ENCODE measurements at regions not wholly inside any gene's neighbourhood (a gene's known extent, or its start where the extent isn't known, plus 50 kb on each side); places are given as distances from the start of the nearest gene placed in this dataset.

- TF ChIP-seq RFX5 (IDR thresholded peaks at IDR 0.05; ENCODE audit: low read depth, low read length) (no peak), SMC3 (IDR thresholded peaks at IDR 0.05; ENCODE audit: low read depth, low read length) (0 out of 2 replicates have a peak, but pooled peaks have one; percentile 4), POLR2A (IDR thresholded peaks at IDR 0.05; ENCODE audit: low read depth, low read length) (peak; percentile 59; the same call in 1 of the 2 replicates)
These were observed 102.3 kb downstream of the TNFSF18 start for GRCh38 chr1:172948457-172948856.

Measured in IMR-90 (cell line).